Activated CD4-positive, alpha-beta T cell treated with anti-CD3 and anti-CD28 coated beads, Interleukin-2, Interleukin-4, amounts not matched to agents 100 ng/mL and 50 ng/mL, durations not matched to agents 16 hours and 8 hours (primary cell): ENCODE measurements at regions not wholly inside any gene's neighbourhood (a gene's known extent, or its start where the extent isn't known, plus 50 kb on each side); places are given as distances from the start of the nearest gene placed in this dataset.

ENCODE experiments used
- DNase-seq: peaks from one replicate; pipeline ENCODE4 v3.0.0-alpha.2; 2020; ENCODE audit warnings: low spot score

- no peak for DNase-seq
Measured at GRCh38 chr10:129394518-129395328, 72.3 kb upstream of the MGMT start.

GRCh38 chr10:129396021-129396722 is 70.9 kb upstream of the MGMT start:
- DNase-seq = no peak

GRCh38 chr10:129397198-129397974 is 69.7 kb upstream of the MGMT start:
- DNase-seq = no peak

GRCh38 chr10:129398711-129399141 is 68.3 kb upstream of the MGMT start:
- no peak for DNase-seq

GRCh38 chr10:129400426-129400825 is 66.6 kb upstream of the MGMT start:
- DNase-seq = no peak

GRCh38 chr10:129402459-129402858 is 64.6 kb upstream of the MGMT start:
- no peak for DNase-seq

GRCh38 chr10:129404091-129404490 is 63.0 kb upstream of the MGMT start:
- no peak for DNase-seq

GRCh38 chr10:129405389-129405788 is 61.7 kb upstream of the MGMT start:
- no peak for DNase-seq

- DNase-seq = no peak
Measured at GRCh38 chr10:129410688-129411392, 56.2 kb upstream of the MGMT start.

- no peak for DNase-seq
Measured at GRCh38 chr10:129411393-129411705, 55.7 kb upstream of the MGMT start.

GRCh38 chr10:129411772-129412171 is 55.3 kb upstream of the MGMT start:
- DNase-seq = no peak

- DNase-seq = no peak
Measured at GRCh38 chr10:129413024-129413423, 54.0 kb upstream of the MGMT start.

GRCh38 chr10:129415215-129416140 is 51.6 kb upstream of the MGMT start:
- DNase-seq = no peak

GRCh38 chr10:129416155-129416554 is 50.9 kb upstream of the MGMT start:
- no peak for DNase-seq

- no peak for DNase-seq
Measured at GRCh38 chr10:129416956-129417765, 49.9 kb upstream of the MGMT start.
